ENCODE measurements at regions not wholly inside any gene's neighbourhood (a gene's known extent, or its start where the extent isn't known, plus 50 kb on each side); places are given as distances from the start of the nearest gene placed in this dataset.

GRCh38 chr14:51783765-51784164 is 76.6 kb upstream of the GNG2 start:
- no peak for TF ChIP-seq POLR2A (IDR thresholded peaks at IDR 0.05)
- TF ChIP-seq, protein P1, sequence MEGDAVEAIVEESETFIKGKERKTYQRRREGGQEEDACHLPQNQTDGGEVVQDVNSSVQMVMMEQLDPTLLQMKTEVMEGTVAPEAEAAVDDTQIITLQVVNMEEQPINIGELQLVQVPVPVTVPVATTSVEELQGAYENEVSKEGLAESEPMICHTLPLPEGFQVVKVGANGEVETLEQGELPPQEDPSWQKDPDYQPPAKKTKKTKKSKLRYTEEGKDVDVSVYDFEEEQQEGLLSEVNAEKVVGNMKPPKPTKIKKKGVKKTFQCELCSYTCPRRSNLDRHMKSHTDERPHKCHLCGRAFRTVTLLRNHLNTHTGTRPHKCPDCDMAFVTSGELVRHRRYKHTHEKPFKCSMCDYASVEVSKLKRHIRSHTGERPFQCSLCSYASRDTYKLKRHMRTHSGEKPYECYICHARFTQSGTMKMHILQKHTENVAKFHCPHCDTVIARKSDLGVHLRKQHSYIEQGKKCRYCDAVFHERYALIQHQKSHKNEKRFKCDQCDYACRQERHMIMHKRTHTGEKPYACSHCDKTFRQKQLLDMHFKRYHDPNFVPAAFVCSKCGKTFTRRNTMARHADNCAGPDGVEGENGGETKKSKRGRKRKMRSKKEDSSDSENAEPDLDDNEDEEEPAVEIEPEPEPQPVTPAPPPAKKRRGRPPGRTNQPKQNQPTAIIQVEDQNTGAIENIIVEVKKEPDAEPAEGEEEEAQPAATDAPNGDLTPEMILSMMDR (IDR thresholded peaks at IDR 0.05): no peak

All from testis (tissue), 2 donors.